ENCODE measurements at regions not wholly inside any gene's neighbourhood (a gene's known extent, or its start where the extent isn't known, plus 50 kb on each side); places are given as distances from the start of the nearest gene placed in this dataset.

DNA sequence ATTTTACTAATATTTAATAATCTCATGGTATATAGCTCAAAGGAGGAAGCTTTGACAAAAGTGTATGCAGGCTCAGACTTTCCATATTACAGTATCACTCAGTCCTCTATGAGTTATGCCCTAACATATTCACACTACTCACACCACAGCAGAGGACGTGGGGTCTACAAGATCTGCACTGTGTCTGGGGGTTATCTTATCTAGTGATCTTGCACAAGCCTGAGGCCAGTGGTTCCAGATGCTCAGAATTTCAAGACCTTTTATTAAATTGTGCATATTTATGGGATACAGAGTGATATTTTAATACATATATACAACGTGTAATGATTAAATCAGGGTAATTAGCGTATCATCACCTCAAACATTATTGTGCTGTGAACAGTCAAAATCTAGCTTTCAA lies 933.1 kb downstream of the SQOR start:
- no peak for DNase-seq

DNA sequence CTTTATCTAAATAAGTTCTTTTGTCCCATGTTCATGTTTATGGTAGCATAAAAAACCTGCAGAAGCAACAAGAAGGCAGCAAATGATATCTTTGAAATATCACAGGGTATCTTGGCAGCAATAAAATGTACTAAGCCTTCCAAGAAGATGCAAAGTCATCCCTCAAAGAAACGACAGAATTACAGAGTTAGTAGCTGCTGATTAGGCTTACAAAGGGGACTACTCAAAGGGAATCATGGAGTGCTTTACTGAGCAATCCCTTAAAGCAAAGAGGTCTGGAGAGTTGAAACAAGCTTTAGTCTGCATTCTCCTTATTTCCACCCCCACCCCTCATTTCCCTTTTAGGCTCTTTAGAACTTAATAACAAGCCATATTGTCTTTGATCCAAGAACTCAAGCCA lies 935.0 kb downstream of the SQOR start:
- DNase-seq: no peak

- DNase-seq: no peak
Observed at GRCh38 chr15:46576646-46577395, 942.0 kb downstream of the SQOR start.

DNA sequence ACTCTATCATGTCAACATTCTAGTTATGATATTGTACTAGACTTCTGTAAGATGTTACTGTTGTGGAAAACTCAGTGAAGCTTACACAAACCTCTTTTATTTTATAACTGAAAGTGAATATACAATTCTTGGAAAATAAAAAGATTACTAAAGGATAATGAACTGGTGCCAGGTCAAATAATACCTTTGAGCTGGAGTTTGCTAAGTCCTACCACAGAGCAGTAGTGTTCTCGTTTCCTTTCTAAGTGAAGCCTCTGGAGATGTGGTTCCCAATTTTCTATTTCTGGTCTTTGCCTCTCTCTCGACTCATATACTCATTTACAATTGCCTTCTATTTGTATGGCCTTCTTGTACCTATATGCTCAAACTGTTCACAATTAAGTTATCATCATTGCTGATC lies 942.9 kb downstream of the SQOR start:
- no peak for DNase-seq

GRCh38 chr15:46580487-46580886 lies 945.7 kb downstream of the SQOR start:
- DNase-seq: peak in 1 of 2 experiments; percentile 4

GRCh38 chr15:46580924-46581323 lies 946.1 kb downstream of the SQOR start:
- no peak for DNase-seq

DNA sequence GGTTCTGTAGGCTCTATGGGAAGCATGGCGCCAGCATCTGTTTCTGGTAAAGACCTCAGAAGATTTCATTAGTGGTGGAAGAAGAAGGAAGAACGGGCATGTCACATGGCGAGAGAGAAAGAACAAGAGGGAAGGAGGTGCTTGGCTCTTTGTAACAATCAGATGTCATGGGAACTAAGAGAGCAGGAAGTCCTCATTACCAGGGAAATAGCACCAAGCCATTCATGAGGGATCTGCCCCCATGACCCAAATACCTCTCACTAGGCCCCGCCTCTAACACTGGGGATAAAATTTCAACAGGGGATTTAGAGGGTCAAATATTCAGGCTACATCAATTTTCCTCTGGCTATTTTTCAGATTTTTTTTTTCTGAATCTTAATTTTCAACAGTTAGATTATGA lies 954.3 kb downstream of the SQOR start:
- DNase-seq: no peak

DNA sequence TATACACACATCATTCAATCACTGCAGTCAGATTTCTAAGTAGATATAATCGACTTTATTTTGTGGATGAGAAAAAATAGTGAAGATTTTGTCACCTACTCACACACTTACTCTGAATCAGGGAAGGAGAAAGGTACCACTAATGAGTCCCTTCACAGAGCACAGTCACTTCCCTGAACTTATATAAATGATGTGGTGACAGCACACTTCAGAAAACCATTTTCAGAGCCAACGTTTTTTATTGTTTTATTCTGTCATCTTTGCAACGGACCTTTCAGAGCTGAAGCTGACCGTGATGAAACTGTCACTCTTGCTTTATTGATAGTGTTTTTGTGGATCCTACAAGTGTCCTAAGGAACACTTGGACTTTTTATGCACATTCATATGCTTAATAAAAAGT lies 956.6 kb downstream of the SQOR start:
- DNase-seq: no peak

- DNase-seq: no peak
Observed at GRCh38 chr15:46595016-46595415, 960.2 kb downstream of the SQOR start.

DNA sequence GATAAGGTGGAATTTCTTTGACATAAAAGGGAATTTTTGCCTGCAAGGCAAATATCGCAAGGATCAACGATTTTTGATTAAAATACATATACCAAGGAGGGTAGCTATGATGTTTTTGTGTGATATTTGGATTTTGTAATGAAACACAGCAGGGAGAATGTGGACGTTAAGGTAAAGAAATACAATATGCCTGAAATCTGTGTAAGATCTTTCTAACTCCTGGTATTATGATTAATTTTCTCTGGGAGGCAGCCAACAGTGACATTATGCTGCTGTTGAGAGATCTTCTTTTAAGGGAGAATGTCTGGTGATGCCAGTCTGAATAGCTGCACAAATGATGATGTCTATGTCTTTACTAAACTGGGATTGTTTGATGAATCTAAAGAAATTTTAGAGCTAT lies 972.2 kb downstream of the SQOR start:
- DNase-seq: peak in 1 of 2 experiments; percentile 20

GRCh38 chr15:46616033-46616432 lies 981.2 kb downstream of the SQOR start:
- no peak for DNase-seq

GRCh38 chr15:46617507-46617906 lies 982.7 kb downstream of the SQOR start:
- no peak for DNase-seq

DNA sequence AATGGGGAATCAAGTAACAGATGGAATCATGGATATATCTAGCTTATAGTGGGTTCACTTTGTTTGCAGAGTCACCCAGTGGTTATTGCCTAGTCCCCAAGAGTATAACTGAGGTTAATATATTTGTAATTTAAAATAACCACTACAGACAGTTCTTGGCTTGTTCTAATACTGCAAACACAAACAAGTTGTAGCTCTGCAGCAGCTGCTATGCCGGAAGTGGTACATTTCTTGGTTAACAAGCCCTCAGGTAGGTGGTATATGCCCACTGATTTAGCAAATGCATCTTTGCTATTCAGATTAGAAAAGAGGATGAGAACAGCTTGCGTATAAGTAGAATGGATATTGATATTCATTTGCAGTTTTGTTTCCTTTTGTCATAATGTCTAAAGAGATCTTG lies 984.2 kb downstream of the SQOR start:
- no peak for DNase-seq

DNA sequence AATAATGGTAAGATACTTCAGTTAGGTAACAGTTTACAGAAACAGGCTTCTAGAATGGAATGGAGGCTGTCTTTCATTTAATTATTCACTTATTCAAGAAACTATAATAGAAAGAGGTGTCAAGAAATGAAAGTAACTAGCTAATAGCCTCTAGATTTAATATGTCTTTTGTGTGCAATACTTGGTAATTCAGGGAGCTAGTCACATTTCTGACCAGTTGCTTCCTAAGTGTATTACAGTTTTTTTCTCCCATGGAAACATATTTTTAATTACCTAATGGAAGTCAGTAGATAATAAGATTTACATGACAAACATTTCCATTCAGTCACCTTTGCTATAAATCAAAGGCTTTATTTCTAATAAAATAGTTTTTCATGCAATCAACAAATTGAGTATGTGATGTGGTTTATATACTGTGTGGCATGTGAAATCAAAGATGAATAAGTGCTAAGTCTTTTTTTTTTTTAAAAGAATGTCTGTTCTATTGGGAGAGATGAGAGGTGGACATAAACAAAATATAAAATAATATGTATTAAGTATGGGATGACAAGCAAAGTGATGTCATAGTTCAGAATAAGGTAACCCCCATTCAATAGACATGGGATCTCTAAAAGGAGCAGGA lies 985.7 kb downstream of the SQOR start:
- no peak for DNase-seq

- DNase-seq: no peak
Observed at GRCh38 chr15:46622851-46623250, 988.0 kb downstream of the SQOR start.

DNA sequence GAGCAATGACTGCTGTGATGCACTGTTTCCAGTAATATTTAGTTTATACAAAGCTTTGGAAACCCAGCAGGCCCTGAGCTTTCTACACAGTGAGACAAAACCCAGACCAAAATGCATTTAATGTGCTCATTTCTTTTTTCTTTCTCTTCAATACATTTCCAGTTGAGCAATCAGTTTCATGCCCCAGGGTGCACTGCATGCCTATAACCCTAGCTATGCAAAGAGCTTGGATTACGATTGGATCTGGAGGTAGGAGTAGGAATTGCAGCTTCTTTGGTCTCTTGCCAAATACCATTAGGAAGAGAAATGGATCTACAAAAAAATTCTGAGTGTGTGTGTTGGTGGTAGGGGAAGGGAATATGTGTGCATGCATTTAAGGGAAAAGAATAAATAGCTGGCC lies 1001.4 kb downstream of the SQOR start:
- DNase-seq: peak in 1 of 2 experiments; percentile 28

GRCh38 chr15:46644501-46645481 lies 1010.0 kb downstream of the SQOR start:
- DNase-seq: no peak

DNA sequence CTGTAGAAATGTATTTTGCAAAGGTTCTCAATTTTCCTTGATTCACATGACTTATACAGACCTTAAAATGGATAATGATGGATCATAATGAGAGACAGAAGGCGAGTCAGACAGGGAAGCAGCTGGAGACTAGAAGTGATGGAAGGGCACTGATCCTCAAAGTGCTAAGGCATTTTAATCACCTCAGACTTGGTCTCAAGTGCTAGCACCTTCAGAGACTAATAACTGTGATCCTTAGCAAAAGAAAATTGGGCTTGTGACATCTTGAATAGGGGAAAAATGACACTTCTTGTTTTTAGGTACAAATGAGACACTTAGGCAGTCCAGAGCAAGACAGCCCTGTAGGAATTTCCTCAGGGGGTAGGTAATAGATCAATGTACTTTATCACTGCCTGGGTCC lies 1011.7 kb downstream of the SQOR start:
- DNase-seq: no peak

DNA sequence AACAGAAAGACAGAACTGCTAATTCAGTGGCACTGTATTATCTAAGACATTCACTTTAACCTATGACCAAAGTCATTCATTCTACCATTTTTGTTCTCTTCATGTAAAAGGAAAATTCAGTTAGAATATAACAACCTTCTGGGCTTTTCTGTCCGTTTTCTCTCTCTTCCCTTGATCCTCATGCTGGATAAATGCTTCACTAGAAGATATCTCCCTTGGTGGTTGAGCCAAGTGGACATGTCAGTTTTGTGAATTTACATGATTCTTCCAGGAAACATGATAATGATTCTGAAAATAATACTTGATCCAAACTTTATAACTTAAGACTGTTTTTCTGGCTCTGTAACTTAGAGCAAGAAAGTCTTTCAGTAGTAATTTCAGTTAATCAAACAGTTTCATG lies 1012.2 kb downstream of the SQOR start:
- DNase-seq: no peak

- no peak for DNase-seq
Observed at GRCh38 chr15:46652266-46652665, 1017.4 kb downstream of the SQOR start.

GRCh38 chr15:46654993-46655392 lies 1020.2 kb downstream of the SQOR start:
- DNase-seq: no peak

DNA sequence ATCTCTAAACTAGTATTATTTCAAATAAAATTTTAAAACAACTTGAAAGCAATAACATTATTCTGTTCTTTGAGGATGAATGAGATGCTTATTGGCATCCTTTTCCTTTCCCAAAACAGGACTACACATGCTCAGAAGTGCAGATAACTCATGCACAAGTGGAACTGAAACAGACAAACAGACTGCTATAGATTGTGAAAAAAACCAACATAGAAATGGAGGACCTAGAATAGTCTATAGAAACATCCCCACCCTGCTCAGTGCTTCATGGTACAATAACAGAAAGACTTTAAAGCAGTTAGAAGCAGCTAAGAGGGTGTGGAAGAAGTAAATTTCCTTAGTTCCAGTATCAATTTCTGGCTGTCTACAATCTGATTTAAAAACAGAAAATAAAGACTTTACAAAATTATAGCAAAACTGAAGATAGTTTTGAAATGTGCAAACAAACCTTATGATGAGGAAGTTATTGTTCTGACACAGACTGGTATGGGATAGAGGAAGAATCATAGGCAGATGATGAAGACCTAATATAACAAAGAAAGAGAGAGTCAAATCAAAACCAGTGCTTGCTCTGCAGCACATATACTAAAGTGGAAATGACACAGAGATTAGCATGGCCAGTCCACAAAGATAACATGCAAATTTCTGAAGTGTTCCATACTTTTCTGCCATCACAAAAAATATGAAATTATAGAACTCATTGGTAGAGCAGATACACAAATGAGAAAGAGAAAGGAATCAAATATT lies 1025.4 kb downstream of the SQOR start:
- no peak for DNase-seq

DNA sequence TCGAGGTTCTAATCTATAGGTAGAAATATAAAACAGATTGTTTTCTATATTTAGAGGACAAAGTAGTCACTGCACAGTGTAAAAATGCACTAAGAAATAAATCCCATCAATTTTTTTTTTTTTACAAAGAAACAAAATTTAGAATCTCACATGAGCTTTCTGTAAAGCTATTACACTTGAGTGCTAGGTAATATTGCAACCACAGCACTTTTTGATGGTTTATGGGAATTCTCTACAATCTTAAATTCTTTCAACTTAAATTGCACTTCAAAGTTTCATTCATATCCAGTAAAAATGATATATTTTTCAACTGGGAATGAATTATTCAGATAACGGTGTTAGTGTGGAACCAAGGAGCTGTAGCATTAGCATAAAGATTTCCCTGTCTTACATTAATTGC lies 1035.4 kb downstream of the SQOR start:
- no peak for DNase-seq
